GM18873 (cell line): ENCODE measurements at regions not wholly inside any gene's neighbourhood (a gene's known extent, or its start where the extent isn't known, plus 50 kb on each side); places are given as distances from the start of the nearest gene placed in this dataset.

ENCODE experiments used
- ATAC-seq: cut with Tn5 transposase; IDR thresholded peaks from one replicate; pipeline ENCODE4 v1.9.1; 2021; ENCODE audit warnings: mild to moderate bottlenecking, moderate library complexity, moderate number of reproducible peaks; ENCODE audit not compliant: unreplicated experiment, low FRiP score

- ATAC-seq = no peak
Observed at GRCh38 chr2:8625399-8626300, 56.2 kb upstream of the ID2 start.

- ATAC-seq = no peak
Observed at GRCh38 chr2:8626572-8626971, 55.3 kb upstream of the ID2 start.

- no peak for ATAC-seq
Observed at GRCh38 chr2:8627019-8627691, 54.7 kb upstream of the ID2 start.

- ATAC-seq = no peak
Observed at GRCh38 chr2:8627692-8628085, 54.2 kb upstream of the ID2 start.

GRCh38 chr2:8628179-8628865 lies 53.5 kb upstream of the ID2 start:
- ATAC-seq = no peak

GRCh38 chr2:8628866-8629209 lies 53.0 kb upstream of the ID2 start:
- peak; percentile 47 for ATAC-seq

- no peak for ATAC-seq
Observed at GRCh38 chr2:8629402-8629801, 52.5 kb upstream of the ID2 start.

GRCh38 chr2:8630676-8631464 lies 51.0 kb upstream of the ID2 start:
- no peak for ATAC-seq

- no peak for ATAC-seq
Observed at GRCh38 chr2:8631465-8632005, 50.3 kb upstream of the ID2 start.
